HG02642 (cell line): ENCODE measurements at regions not wholly inside any gene's neighbourhood (a gene's known extent, or its start where the extent isn't known, plus 50 kb on each side); places are given as distances from the start of the nearest gene placed in this dataset.
"Not testable (repeated sequence)": the region's sequence is repeated elsewhere in the genome, so short reads cannot be mapped to it uniquely, and the experiment has no call there.

Source experiments
- ATAC-seq: cut with Tn5 transposase; IDR thresholded peaks from one replicate; pipeline ENCODE4 v1.9.1; 2021; ENCODE audit warnings: mild to moderate bottlenecking; ENCODE audit not compliant: unreplicated experiment, poor library complexity

DNA sequence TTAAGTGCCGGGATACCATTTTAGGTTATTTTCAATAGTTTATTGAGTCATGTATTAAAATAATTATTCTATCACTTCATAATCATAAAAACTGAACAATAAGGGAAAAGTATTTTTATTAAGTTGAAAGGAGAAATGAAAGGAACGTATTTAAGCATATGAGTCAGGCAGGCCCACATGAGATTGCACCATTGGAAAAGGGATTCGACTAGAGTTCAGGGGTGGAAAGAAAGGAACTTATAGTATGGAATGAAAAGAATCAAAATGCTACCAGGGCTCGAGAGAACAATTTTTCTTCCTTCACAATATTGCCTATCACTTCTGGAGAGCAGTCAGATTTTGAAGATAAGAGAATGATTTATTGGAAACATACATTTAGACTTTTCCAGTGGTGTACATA lies 516.5 kb upstream of the NETO1 start:
- no peak for ATAC-seq

DNA sequence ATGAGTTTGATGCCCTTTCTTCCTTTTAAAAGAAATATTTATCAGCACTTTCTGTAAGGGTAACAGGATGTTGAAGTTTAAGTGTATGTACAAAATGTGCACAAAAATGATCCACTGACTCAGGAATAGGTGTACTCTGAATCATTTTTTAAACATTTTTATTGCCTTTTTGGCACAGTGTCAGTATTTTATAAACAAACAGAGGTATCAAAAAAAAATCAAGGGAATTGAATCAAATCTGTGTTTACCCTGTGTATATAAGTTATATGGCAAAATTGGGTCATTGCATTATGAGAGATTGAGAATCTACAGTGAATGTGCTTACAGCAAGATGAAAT lies 513.9 kb upstream of the NETO1 start:
- ATAC-seq, result no peak

DNA sequence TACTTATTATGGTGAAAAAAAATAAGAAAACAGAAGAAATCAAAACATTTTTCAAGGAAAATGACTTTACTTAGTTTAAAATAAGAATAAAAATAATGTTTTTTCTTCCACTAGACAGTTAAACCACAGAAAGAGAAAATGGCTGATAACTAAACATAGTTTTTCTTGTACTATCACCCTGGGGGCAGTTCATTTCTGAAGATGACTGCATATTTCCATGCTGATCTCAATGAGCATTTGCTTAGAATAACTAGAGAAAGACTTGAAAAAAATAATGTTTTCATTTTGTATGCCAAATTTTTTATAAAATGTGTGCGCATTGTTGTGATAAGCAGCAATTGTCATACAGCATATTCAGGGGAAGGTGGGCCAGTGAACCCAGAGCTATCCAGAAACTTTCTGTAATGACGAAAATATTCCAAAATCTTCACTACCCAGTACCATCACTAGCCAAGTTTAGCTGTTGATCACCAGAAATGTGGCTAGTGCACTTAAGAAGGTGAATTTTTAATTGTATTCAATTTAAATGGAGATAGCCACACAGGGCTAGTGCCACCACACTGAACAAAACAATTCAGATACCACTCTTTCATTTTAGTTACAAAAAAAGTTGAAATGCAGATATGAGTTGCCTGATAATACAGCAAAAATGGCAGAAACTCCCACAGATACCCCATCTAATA lies 513.4 kb upstream of the NETO1 start:
- ATAC-seq, result no peak

DNA sequence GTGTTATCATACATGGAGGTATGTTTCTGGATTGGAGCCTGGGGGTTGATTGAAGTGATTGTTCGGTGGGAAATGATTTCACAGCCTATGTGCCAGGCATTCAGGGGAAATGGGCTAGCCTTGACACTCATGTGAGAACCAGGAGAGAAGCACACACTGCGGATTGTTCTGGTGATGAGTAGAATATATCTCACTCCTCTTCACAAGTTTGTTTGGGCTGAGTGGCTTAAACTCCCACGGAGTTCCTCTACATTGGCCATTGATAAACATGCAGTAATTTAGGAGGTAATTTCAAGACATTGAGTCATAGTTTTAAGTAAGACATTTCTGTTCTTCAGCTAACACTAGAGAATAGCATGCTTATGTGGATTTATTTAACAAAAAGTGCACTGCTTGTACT lies 498.9 kb upstream of the NETO1 start:
- ATAC-seq, result no peak

DNA sequence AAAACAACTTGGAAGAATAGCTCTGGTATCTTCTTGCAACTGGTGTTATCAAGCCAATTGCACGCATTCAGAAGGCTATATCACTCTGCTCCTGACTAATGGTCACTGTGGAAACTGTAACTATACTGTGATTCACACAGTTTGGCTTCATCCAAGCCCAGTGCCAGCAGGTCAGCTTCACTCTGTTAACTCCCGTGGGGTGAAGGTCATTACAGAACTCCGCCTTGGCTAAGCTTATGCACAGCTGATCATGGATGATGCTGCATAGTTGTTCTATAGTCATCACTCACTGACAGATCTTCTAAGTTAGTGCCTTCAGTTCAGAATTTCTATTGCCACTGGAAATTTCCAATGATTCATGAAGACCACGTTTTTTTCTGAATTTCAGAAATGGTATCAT lies 497.2 kb upstream of the NETO1 start:
- no peak for ATAC-seq

DNA sequence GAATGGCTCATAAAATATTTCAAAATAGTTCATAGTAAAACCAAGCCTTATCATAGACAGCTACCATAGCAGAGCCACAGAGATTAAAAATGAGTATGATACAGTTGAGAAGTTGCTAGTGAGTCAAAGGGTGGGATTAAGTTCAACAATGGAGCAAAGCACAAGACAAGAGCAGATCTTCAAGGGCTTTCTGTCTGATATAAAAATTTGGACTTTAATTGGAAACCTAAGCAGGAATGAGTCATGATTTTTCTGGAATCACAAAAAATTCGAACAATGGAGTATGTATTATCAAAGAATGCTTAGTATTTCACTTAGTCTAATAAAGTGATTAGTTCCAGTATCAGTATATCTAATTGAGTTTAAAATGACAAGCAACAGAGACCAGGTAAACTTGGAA lies 487.3 kb upstream of the NETO1 start:
- no peak for ATAC-seq

DNA sequence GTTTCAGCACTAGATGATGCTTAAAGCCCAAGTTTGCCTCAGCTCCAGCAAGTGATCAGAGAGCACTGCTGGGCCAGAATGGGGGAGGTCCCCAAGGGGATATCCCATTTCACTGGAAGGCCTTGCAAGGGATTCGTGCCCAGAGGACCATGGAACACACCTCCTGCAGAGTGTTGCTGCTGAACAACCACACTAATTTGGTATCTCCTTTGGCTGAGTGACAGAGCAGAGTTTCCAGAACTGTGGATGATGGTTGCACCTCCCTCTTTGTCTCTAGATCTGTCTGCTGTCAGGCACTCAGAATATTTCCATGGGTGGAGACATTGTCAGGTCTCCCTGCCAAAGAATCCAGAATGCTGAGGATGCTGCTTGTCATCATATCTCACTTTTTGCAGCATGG lies 484.8 kb upstream of the NETO1 start:
- ATAC-seq, result no peak

DNA sequence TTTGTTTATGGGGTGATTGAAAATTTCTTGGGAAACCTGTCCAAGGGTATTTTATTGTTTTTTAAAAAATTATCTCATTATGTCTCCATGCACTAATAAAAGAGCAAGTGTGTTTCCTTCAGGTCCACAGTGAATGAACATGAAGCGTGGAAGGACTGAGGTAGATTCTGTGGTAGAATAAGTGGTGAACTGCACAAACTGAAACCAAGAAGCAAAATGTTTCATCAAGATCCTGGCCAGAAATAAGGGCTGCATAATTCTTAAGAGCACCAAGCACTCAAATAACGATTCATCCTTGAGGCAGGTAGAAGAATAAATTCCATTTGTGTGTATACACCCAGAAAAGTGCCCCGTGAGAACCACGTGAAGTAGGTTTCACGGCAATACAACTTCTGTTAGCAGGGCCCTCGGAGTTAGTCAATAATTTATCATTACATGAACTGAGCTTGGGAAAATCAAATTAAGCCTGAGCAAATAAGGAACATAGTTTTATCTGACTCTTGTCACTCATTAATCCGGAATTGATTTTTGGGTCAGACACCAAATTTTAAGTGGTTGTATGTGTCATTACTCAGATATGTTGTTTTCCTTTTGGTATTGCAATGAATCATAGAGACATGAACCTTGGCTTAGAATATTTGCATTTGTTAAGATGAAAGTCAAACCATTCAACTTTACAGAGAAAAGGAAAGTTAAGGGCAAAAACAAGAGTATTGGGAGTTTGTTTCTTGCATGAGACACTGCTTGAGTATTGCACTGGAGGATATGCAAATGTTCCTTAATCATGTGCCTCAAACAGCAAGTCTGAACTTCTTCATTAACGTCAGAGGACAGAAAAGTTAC lies 472.6 kb upstream of the NETO1 start:
- no peak for ATAC-seq

DNA sequence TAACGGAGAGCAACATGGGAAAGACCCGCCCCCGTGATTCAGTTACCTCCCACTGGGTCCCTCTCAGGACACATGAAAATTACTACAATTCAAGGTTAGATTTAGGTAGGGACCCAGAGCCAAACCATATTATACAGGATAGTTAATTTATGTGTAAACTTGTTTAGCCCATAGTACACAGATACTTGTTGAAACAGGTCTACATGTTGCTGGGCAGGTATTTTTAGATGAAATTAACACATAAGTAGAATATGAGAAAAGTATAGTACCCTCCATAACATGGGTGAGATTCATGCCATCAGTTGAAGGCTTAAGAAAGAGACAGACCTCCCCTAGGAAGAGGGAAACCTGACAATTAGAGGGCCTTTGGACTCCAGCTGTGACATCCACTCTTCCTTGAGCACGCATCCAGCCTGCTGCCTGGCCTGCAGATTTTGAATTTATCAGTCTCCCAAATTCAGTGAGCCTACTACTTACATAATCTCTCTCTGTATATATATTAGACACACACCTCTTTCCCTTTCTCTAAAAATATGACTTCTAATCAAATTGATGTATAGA lies 463.5 kb upstream of the NETO1 start:
- ATAC-seq, result no peak

DNA sequence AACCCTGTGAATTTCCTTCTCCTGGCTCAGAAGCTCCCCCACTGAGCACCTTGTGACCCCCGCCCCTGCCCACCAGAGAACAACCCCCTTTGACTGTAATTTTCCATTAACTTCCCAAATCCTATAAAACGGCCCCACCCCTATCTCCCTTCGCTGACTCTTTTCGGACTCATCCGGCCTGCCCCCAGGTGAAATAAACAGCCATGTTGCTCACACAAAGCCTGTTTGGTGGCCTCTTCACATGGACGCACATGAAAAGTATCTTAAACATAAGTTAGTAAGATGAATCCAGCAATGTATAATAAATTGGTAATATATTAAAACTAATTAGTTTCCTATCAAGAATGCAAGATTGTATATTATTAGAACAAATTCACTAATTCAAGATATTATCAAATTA lies 462.3 kb upstream of the NETO1 start:
- not testable (repeated sequence) for ATAC-seq

DNA sequence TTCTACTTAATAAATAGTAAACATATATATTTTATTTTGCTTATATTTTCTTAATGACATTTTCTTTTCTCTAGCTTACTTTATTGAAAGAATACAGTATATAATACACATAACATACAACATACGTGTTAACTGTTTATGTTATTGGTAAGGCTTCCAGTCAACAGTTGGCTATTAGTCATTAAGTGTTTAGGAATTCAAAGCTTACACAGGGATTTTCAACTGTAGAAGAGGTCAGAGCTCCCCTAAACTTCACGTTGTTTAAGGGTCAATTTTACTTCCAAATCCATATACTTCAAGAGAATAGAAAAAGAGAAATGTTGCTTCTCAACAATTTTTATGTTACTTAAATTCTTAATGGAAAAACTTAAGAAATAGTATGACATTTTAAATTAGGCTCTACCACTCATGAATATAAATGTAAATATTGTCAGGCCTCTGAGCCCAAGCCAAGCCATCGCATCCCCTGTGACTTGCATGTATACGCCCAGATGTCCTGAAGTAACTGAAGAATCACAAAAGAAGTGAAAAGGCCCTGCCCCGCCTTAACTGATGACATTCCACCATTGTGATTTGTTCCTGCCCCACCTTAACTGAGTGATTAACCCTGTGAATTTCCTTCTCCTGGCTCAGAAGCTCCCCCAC lies 456.5 kb upstream of the NETO1 start:
- not testable (repeated sequence) for ATAC-seq

DNA sequence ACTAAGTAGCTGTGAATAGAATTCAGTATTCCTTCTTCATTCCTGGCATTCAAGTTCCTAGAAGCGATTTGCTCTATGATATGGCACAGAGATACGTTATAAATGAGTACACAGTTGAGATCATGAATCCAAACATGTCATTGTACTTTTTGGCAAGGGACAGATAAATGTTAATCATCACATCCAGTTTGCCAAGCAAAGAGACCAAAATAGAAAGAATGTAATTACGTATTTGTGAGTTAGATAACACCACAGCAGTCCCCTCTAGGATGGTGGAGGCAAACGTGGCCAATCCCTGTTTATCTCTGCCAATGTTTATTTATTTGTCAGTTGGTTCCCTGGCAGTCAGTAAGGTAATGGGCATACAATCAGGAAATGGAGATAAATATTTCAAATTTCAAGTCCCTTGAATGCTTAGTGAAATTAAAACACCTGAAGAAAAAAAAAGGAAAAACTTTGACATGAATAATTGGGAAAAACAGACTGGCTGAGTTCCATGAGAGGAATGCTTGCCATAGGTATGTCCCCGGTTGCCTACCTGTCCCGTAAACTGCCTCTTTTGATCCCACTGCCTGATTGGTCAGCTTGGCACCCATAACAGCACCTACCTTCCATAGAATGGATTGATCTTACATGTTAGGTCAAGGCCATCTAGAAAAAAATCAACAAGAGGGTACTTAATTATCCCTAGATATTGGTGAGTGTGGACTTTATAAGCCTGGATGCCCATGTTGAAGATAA lies 451.1 kb upstream of the NETO1 start:
- no peak for ATAC-seq

DNA sequence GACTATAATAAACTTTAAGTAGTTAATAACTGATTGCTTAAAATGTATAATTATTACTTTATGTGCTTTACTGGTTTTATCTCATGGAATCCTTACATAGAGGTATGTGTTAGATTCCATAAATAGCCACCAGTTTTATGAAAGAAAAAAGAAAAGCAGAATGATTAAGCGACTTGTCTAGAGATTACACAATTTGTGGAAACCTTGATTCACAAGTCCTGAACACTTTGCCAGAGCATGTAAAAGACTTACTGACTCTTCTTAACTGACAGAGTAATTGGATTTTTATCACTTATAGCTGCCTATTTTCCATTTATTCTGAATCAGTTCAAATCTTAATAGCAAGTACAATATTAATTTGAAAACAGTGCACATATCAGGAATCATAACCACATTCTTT lies 448.7 kb upstream of the NETO1 start:
- ATAC-seq, result no peak

DNA sequence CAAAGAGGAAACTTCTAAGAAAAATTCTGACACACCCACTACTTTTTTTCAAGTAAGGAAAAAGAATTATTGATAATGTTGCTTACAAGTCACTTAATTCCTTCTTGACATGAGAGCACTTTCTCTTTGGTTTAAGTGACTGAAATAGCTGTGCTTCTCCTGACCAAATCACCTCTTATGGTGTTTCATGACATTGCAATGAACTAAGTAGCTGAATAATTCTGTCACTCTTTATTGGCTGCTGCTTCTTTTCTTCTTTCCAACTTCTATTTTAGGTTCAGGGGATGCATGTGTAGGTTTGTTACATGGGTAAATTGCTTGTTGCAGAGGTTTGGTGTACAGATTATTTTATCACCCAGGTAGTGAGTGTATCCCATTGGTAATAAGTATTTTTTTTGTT lies 447.6 kb upstream of the NETO1 start:
- ATAC-seq, result no peak

DNA sequence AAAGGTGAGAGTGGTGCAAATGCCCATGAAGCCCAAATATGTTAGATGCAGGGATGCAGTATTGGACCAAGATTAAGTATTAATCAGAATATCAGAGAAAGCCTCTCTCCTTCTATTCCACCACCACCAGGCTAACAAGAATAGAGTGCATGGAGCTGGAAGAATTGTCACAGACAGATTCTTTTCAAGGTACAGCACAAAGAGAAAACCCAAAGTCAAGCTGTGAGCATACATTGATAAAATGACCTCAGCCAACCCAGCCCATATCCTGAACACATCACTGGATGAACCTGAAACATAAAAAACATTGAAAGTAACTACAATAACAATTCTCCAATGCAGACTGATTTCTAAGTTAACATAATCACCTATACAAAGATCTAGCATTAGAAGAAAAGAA lies 445.7 kb upstream of the NETO1 start:
- no peak for ATAC-seq

DNA sequence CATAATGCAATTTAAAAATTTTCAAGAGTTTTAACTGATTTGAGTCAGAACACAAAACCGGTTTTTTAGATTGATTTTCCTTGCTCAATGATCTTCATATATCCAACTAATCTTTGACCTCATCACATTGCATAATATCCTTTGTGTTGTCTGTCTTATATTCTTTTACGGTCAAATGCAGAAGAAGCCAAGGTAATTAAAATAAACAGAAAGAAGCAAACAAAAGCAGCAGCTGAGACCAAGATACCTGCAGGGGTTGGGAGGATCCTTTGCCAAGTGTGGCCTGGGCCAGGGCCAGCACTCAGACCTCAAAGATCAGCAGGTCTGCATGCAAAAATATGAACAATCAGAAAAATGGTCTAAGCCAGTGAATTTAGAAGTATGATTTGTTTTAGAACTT lies 428.9 kb upstream of the NETO1 start:
- no peak for ATAC-seq

DNA sequence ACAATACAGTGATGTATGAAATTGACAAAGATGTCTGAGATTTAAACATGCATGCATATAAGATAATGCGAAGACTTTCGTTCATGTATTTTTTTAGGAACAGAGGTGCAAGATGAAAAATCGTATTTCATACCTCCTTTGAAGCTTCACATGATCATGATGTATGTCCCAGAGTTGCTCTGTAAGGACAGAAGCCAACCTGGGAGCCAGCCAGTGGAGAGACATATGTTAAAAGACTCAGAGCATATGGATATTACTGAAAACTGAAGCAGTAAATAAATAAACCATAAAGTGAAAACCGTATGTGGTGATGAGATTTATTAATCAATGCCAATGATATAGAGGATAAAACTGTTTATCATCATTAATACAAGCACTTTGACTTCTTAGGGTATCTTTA lies 424.4 kb upstream of the NETO1 start:
- ATAC-seq, result no peak

DNA sequence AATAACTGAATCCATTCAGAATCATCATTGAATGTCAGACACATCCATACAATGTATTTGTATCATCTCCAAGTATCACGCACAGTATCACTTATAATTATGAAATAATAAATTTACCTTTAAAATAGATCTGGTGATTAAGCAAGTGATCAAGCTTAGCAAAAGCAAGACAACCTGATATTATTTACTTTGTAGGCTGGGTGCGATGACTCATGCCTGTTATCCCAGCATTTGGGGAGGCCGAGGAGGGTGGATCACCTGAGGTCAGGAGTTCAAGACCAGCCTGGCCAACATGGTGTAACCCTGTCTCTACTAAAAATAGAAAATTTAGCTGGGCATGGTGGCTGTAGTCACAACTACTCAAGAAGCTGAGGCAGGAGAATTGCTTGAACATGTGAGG lies 421.0 kb upstream of the NETO1 start:
- ATAC-seq, result no peak

DNA sequence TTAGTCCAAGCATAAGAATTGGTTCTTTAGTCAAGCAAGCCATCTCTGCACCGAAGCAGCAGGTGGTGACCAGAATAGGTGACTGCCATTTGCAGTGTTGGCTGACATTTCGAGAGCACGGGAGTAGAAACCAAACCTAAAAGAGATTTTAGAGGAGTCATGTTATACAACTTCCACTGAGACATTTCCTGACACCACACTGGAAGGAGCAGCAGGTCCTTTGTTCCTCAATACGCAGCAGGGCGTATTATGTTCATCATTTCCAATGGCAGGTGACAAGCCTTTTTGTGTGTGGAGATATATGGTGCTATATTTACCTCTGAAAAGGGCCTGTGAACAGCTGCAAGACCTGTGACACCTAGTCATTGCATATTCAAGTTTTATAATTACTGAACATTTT lies 418.8 kb upstream of the NETO1 start:
- ATAC-seq, result no peak

DNA sequence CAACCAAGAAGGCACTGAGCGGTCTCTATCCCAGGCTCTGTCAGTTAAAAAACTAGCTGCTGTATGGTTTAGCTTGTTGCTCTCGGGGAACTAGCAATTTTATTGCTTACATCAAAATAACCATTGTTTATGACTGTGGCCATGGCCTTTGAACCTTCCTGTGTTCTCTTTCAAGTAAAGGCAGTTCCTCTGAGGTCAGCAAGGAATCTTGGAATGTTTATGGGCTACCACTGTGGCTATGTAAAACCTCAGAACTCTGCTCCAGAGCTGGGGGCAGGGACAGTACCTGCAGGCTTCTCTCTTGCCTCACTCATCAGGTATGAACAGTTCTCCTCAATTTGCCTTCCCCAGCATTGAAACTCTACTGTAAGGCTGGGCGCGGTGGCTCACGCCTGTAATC lies 416.0 kb upstream of the NETO1 start:
- no peak for ATAC-seq

DNA sequence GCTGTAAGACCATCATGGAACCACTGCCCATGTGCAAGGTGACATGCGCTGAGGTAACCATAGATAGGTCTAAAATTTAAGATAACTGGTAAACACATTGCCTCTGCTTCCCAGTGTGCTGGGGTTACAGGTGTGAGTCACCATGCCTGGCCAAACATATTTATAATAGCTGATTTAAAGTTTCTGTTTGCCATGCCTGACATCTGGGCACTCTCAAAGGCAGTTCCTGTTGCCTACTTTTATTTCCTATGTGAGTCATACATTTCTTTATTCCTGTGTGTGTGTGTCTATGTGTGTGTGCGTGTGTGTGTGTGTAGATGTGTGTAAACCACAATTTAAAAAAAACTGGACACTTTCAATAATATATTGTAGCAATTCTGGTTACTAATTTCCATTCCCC lies 415.2 kb upstream of the NETO1 start:
- no peak for ATAC-seq
